GM18870 (cell line): ENCODE measurements at regions not wholly inside any gene's neighbourhood (a gene's known extent, or its start where the extent isn't known, plus 50 kb on each side); places are given as distances from the start of the nearest gene placed in this dataset.
A peak's percentile ranks its signal among the peaks of the same experiment; 100 is the strongest.

Experiments used
- ATAC-seq: cut with Tn5 transposase; IDR thresholded peaks from one replicate; pipeline ENCODE4 v1.9.1; 2021; ENCODE audit warnings: moderate library complexity; ENCODE audit not compliant: unreplicated experiment

- no peak for ATAC-seq
These were observed 168.8 kb upstream of the ST8SIA2 start for GRCh38 chr15:92224843-92225242.

DNA sequence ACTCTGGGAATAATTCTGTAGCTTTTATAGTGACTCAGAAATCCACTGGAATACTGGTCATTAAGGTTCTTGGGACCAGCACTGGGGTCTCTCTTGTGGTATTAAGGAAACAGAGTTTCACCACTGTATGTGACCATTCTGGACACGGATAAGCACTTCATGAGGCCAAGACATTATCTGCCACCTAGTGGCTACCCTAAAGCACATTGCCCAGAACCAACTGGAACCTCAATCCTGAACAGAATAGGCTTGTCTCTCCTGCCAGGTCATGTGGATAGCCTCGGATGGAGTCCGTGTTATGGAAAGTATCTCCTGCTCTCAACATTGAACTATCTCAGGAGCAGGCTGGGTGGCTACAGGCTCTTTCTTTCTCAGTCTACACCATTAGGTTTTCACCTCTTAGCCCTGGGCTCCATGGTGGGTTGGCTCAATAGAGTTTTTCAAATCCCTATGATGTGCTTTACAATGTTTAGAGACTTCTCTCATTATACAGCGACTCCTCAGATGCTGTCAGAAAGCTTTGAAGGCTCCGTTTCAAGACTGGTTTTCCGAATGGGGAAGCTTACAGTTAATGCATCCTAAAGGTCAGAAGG lies 167.6 kb upstream of the ST8SIA2 start:
- no peak for ATAC-seq

GRCh38 chr15:92228830-92229229 lies 164.9 kb upstream of the ST8SIA2 start:
- ATAC-seq = no peak

GRCh38 chr15:92231461-92231860 lies 162.2 kb upstream of the ST8SIA2 start:
- ATAC-seq = no peak

DNA sequence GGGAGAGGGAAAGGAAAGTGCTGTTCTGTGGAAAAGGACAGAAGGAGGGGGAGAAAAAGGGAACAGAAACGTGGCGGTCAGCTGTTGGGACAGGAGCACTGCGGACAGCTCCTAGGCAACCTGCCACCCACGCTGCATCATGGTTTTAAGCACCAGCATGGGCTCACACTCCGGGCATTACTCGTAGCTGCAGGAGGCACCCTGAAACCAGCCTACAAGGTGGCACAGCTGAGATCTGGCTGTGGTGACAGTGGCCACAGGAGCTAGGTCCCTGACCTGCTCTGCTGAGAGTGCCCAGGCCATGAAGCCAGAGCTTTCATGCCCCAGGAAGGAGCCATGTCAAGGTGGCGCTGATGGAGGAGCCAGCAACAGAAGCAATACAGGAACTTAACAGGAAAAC lies 161.4 kb upstream of the ST8SIA2 start:
- ATAC-seq = no peak

DNA sequence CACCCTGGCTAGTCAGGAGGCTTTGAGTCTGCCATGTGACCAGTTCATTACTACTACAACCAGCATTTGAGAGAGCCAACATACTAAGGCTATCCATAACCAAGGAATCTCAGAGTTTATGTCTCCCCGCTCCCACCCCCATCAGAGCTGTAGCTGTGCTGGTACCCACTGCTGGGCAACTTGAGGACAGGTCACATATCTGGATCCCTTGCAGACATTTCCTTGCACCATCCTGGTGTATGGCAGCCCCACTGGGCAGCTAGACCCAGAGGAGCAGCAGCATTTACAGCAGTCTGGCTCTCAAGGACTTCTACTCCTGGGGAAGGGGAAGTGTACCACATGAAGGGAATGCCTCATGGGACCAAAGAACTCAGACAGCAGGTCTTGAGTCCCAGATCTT lies 160.8 kb upstream of the ST8SIA2 start:
- ATAC-seq = no peak

- ATAC-seq = no peak
These were observed 150.5 kb upstream of the ST8SIA2 start for GRCh38 chr15:92243227-92243626.

DNA sequence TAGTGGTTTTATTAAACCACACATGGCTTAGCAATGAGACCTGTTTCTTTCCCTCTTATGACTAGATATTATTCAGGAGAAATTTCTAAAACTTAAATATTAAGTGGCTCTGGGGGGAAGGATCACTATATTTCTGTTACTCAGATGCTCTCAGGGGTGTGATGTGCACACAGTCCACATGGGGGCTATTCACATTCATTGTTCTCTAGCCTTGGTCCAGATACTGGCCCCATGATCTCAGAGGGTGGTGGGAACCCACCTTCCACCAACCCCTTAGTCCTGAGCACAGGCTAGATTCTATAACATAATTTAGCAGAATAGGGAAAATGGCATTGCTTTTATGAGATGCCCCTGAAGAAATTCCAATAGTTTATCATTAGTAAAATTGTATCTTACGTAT lies 149.0 kb upstream of the ST8SIA2 start:
- ATAC-seq = no peak

GRCh38 chr15:92247649-92248242 lies 145.9 kb upstream of the ST8SIA2 start:
- ATAC-seq = no peak

DNA sequence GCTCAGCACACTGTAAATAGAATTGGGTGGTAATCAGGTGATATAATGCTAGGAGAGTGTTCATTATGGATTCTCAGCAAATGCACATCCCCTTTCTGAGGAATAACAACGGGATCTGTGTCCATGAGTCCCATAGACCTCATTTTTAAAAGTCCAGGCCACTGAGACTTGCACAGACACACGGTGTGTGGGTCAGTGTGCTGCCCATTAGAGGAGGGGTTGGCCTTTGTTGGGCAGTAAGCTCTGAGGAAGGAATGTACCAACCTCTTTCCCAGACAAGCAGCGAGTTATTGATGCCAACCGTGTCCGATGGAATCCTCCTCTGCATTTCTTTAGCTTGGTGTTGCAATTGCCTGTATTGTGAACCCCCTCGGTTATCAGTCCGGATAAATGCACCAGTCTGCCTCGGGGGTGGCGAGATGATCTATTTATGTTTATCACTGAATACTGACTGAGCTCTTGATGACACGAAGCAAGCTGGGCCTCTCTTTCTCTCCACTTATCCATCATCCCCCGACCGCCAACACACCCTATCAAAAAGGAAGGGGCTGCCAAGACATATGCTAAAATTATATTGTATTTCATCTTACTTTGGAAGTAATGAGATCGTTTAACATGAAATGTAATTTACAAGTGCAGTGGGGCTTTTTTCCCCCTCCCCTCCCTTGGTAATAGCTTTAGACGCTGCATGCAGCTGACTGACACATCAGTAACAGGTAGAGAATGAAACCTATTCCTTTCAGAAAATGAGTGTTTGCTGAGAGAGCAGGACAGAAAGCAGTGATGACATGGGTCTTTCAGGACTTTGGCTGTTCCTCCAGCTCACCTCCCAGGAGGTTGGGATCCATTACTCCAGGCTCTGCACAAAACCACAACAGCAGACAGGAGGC lies 126.6 kb upstream of the ST8SIA2 start:
- ATAC-seq = no peak

- ATAC-seq = no peak
These were observed 124.8 kb upstream of the ST8SIA2 start for GRCh38 chr15:92268900-92269299.

DNA sequence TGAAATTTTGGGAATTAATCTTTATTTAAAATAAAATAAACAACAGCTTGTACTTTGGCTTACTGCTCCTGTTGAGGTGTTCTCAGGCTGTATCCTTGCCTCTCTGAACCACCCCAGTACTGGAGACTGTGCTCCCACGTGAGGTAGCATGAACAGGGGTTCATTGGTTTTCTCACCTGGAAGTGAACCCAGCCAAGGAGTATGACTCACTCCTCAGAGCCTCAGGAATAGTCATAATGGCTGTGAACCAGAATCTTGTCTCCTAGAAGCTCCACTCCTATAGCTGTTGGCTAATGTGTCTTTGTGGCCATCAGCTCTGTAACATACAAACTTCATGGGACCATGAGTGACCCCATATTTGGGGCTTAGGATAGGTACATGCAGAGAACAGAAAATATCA lies 122.5 kb upstream of the ST8SIA2 start:
- ATAC-seq = no peak

- ATAC-seq = no peak
These were observed 121.6 kb upstream of the ST8SIA2 start for GRCh38 chr15:92272106-92272505.

DNA sequence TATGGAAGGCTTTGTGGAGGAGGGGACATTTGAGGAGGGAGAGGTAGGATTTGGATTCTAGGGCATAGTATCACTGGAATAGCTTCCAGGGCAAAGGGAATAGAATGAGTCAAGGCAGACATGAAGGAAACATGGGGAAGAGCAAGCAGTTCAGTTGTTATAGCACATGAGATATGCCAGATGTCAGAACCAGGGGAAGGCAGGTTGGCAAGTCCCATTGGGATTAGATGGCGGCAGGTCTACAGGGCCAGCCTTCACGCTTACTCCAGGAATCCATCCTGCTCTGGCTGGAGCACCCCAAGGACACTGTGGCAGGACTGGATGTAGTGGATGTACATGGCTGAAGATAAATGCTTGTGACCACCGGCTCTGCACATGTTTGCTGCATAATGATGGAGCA lies 120.4 kb upstream of the ST8SIA2 start:
- no peak for ATAC-seq

- ATAC-seq = no peak
These were observed 120.0 kb upstream of the ST8SIA2 start for GRCh38 chr15:92273723-92274122.

GRCh38 chr15:92277776-92278175 lies 115.9 kb upstream of the ST8SIA2 start:
- no peak for ATAC-seq

GRCh38 chr15:92283813-92284212 lies 109.9 kb upstream of the ST8SIA2 start:
- ATAC-seq = no peak

DNA sequence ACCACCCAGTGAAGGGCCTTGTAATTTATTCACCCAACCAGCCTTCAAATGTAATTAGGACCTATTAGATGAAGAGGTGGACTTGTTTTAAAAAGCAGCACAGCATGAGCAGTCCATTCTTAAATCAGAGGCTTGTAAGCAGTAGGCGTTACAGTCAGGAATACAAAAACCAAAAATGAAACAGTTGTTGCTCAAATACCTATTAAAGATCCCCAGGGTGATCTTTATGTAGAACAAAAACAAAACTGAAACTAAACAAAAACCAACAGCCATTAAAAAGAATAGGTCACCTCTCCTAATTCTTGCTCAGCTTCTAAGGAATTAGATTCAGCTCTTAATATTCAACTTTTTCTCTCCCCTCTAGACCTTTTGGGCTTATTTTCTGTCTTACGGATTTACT lies 104.9 kb upstream of the ST8SIA2 start:
- ATAC-seq = peak; percentile 95

DNA sequence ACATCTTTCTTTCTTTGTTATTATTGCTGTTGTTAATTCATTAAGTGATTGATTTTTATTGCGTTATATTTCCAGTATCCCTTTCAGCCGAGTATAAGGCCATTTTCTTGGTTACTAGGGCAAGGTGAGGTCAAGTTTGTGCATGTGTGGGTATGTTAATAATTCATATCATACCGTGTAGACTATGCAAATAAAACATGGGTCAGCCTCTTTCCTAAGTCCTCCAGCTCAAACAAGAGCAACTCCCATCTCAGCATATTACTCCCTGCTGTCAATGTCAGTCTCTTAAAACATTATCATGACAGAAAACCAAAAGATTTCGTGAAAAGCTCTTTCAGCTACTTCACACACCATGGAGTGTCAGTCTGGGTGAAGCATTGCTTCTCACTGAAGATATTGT lies 103.9 kb upstream of the ST8SIA2 start:
- ATAC-seq = no peak

GRCh38 chr15:92290359-92290992 lies 103.2 kb upstream of the ST8SIA2 start:
- ATAC-seq = no peak

- no peak for ATAC-seq
These were observed 101.8 kb upstream of the ST8SIA2 start for GRCh38 chr15:92291900-92292299.

DNA sequence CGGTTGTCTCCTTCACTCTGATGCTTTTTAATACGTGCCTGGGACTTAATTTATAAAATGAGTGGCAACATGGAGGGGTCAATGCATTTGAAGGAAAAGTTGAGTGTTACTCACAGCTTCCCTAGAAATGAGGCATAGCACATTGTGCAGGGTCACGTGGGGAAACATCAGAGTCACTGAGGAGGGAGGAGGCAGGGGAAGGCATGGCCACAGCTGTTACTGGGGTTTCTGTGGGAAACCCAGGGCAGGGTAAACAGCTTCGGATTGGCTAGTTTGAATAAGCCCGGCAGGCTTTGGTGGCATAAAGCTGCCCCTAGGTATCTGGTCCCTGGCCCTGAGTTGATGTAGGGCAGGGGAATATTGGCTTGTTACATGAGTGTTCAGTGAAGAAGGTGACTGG lies 98.9 kb upstream of the ST8SIA2 start:
- no peak for ATAC-seq
